A549 (cell line): ENCODE measurements at regions not wholly inside any gene's neighbourhood (a gene's known extent, or its start where the extent isn't known, plus 50 kb on each side); places are given as distances from the start of the nearest gene placed in this dataset.

Experiments
- ATAC-seq, 2 experiments: fragments of 200-7000 bp in 1 of 2; fragments of >200 bp in 1 of 2; cut with Nextera tagmentation in 1 of 2; cut with Tn5 transposase in 1 of 2; 3 replicates each; pipeline versions ENCODE4 v1.8.0 to v1.9.1; 2018 to 2020; ENCODE audit warnings: mild to moderate bottlenecking in 1 of 2, moderate library complexity in 1 of 2
- CTCF ChIA-PET: fragments of 300-600 bp; sonication (Branson Sonifier 250); formaldehyde crosslinking; extraction: SDS; loops from one replicate; lab custom pipeline; 2021; ENCODE audit warnings: antibody characterized with exemption, inconsistent platforms; lab: Yijun Ruan, JAX
- POLR2A ChIA-PET: fragments of 350-600 bp; formaldehyde crosslinking; extraction: SDS; loops from one replicate; lab custom pipeline; 2021; ENCODE audit warnings: antibody characterized with exemption, inconsistent platforms; lab: Yijun Ruan, JAX
- DNase-seq, 2 experiments: peaks; one replicate each; pipeline versions ENCODE4 v3.0.0 to v3.0.0-alpha.2; 2011 to 2016; ENCODE audit warnings: low read depth in 1 of 2, low spot score in 1 of 2
- FAIRE-seq: peaks from 2 replicates; lab custom pipeline; 2011; peaks lifted over from hg19 to GRCh38; lab: Jason Lieb, UNC
- H3K27ac ChIP-seq, 2 experiments: fragments of >200 bp; sonication (Bioruptor Twin); formaldehyde crosslinking; 3 replicates each; pipeline ENCODE4 v1.5.1; 2016 to 2017
- H3K4me1 ChIP-seq: fragments of >200 bp; sonication (Bioruptor Twin); formaldehyde crosslinking; 3 replicates; pipeline ENCODE4 v1.6.1; 2016
- H3K4me2 ChIP-seq: fragments of >200 bp; sonication (Bioruptor Twin); formaldehyde crosslinking; 3 replicates; pipeline ENCODE4 v1.6.1; 2016
- H3K4me3 ChIP-seq: fragments of >200 bp; sonication (Bioruptor Twin); formaldehyde crosslinking; 3 replicates; pipeline ENCODE4 v1.5.1; 2016
- H3K9me3 ChIP-seq: fragments of >200 bp; sonication (Bioruptor Twin); formaldehyde crosslinking; 3 replicates; pipeline ENCODE4 v1.6.1; 2016
- CBX2 ChIP-seq: fragments of 200-600 bp; sonication (generic); IDR thresholded peaks from 2 replicates; pipeline ENCODE4 v1.6.1; 2016; ENCODE audit warnings: low read depth, mild to moderate bottlenecking, borderline replicate concordance
- CHD4 ChIP-seq: fragments of 200-600 bp; sonication (generic); IDR thresholded peaks from 2 replicates; pipeline ENCODE4 v1.6.1; 2016; ENCODE audit warnings: antibody characterized with exemption, mild to moderate bottlenecking, borderline replicate concordance
- CTCF ChIP-seq: fragments of >200 bp; sonication (Bioruptor Twin); formaldehyde crosslinking; IDR thresholded peaks from 3 replicates; pipeline ENCODE4 v1.5.1; 2016
- EHF ChIP-seq: fragments of 250-450 bp; sonication (Bioruptor Pico); IDR thresholded peaks from 2 replicates; pipeline ENCODE4 v1.5.0; 2020; ENCODE audit warnings: mild to moderate bottlenecking
- EP300 ChIP-seq, 2 experiments: fragments of >200 bp; sonication (Bioruptor Twin); formaldehyde crosslinking; IDR thresholded peaks; 2 replicates in 1 of 2; 3 replicates in 1 of 2; pipeline ENCODE4 v1.6.1; 2016 to 2017
- FOSB ChIP-seq: fragments of 250-450 bp; sonication (Bioruptor Pico); IDR thresholded peaks from 2 replicates; pipeline ENCODE4 v1.5.0; 2020; ENCODE audit warnings: mild to moderate bottlenecking, moderate library complexity
- FOXS1 ChIP-seq: fragments of 250-450 bp; sonication (Bioruptor Pico); IDR thresholded peaks from 2 replicates; pipeline ENCODE4 v1.5.0; 2020; ENCODE audit warnings: mild to moderate bottlenecking, moderate library complexity
- HOXA7 ChIP-seq: fragments of 250-450 bp; sonication (Bioruptor Pico); IDR thresholded peaks from 2 replicates; pipeline ENCODE4 v1.5.0; 2020; ENCODE audit warnings: mild to moderate bottlenecking, moderate library complexity
- KDM1A ChIP-seq: fragments of 200-600 bp; sonication (generic); IDR thresholded peaks from 2 replicates; pipeline ENCODE4 v1.6.1; 2016; ENCODE audit warnings: low read depth, mild to moderate bottlenecking
- KDM5A ChIP-seq: fragments of 200-600 bp; sonication (generic); IDR thresholded peaks from 2 replicates; pipeline ENCODE4 v1.6.1; 2016; ENCODE audit warnings: antibody characterized with exemption, mild to moderate bottlenecking
- MAFK ChIP-seq: fragments of 450-650 bp; IDR thresholded peaks from 2 replicates; pipeline ENCODE4 v1.6.1; 2014; ENCODE audit not compliant: partially characterized antibody
- SMC3 ChIP-seq: fragments of >200 bp; sonication (Bioruptor Twin); formaldehyde crosslinking; IDR thresholded peaks from 3 replicates; pipeline ENCODE4 v1.6.1; 2018; ENCODE audit warnings: inconsistent platforms
- TFCP2L1 ChIP-seq: fragments of 250-450 bp; sonication (Bioruptor Pico); IDR thresholded peaks from 2 replicates; pipeline ENCODE4 v1.5.0; 2021; ENCODE audit warnings: mild to moderate bottlenecking
- ZFP36 ChIP-seq: fragments of 450-650 bp; IDR thresholded peaks from 2 replicates; pipeline ENCODE4 v1.6.1; 2014; ENCODE audit warnings: borderline replicate concordance; ENCODE audit not compliant: partially characterized antibody
- WGBS: methylation state at CpG from one replicate; pipeline ENCODE4 v1.1.6; 2017; ENCODE audit errors: missing lambda C conversion rate; 5-methylcytosine and 5-hydroxymethylcytosine counted together
- TF ChIP-seq, protein P1 (sequence below): fragments of 200-600 bp; sonication (generic); IDR thresholded peaks from 2 replicates; pipeline ENCODE4 v1.6.1; 2016; ENCODE audit warnings: antibody characterized with exemption, mild to moderate bottlenecking, moderate library complexity
- TF ChIP-seq, protein P2 (sequence below): IDR thresholded peaks from 2 replicates; pipeline ENCODE4 v1.6.1; 2012

DNA sequence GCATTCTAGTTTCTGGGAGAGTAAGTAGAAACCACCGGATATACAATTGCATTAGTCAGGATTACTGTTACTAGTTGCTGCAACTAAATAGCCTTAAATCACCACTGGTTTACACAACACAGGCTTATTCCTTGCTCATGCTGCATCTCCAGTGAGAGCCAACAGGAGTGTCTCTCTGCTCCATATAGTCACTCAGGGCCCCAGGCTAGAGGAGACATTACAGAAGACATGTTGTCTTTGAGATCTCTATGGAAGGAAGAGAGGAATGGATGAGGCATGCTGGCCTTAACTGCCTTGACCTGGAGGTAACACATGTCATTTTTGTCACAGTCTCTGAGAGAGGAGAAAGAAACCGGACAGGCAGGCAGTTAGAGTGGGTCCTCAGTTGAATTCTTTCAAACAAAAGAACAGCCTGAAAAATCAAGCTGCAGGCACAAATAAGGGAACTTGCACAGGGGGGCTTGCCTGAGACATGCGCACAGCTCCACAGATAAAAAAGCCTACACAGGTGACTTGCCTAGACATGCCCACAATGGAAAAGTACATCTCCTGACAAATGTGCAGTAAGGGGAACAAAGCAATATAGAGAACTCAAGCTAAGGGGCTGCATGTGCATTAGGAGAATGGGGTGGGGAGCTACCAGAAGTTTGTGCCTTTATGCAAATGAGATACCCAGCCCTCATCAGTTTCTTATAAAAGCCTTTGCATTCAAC is 348.0 kb downstream of the TYW1 start:
- Histone ChIP-seq H3K9me3 (peaks cover 10% of the 10 kb centered on the region), H3K4me3 (no peak overlapping the region), H3K4me1 (no peaks in the 10 kb centered on the region), H3K27ac (peak overlapping the region in 1 of 2 experiments; percentile 53; a peak in 3 of 6 replicates), H3K4me2 (no peak overlapping the region)
- no peak for TF ChIP-seq TFCP2L1 (CRISPR knock-in tag)
- TF ChIP-seq CBX2: no peak
- TF ChIP-seq ZFP36: peak; percentile 91
- TF ChIP-seq EHF: no peak
- no peak for TF ChIP-seq SMC3
- DNase-seq: no peak
- ChIA-PET CTCF (interaction anchor here (0.7 kb wide), 1 partner anchor 1386 kb away, joined by 3 read pairs; no protein-coding TSS in a partner anchor), POLR2A (no interaction called here)
- 70% methylated on average over 3 of the region's 3 CpGs for WGBS
- no peak for FAIRE-seq
- no peak for ATAC-seq

DNA sequence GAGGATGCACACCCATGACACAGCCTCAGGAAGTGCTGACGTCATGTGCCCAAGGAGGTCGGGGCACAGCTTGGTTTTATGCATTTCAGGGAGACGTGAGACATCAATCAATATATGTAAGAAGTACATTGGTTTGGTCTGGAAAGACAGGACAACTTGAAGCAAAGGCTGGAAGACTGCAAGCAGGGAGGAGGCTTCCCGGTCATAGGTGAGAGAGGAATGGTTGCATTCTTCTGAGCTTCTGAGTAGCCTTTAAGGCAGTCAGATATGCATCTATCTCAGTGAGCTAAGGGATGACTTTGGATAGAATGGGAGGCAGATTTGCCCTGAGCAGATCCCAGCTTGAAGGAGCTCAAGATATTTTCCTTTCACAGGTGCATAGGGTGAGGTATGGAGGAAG is 349.5 kb downstream of the TYW1 start:
- FAIRE-seq: no peak
- CTCF ChIA-PET: interaction anchor here (0.6 kb wide), 1 partner anchor 24 kb away, joined by 3 read pairs; no protein-coding TSS in a partner anchor
- no peak overlapping the region for H3K4me3 ChIP-seq
- 61% methylated on average over 4 of the region's 4 CpGs for WGBS
- ATAC-seq: no peak
- peaks cover 10% of the 10 kb centered on the region for H3K9me3 ChIP-seq
- POLR2A ChIA-PET: interaction anchor here (1.1 kb wide), 1 partner anchor 44 kb away, joined by 3 read pairs; no protein-coding TSS in a partner anchor
- DNase-seq: no peak
- no peak for TF ChIP-seq EP300 (IDR thresholded peaks at IDR 0.05)
- no peaks in the 10 kb centered on the region for H3K4me1 ChIP-seq
- H3K27ac ChIP-seq: no peak overlapping the region
- no peak overlapping the region for H3K4me2 ChIP-seq

DNA sequence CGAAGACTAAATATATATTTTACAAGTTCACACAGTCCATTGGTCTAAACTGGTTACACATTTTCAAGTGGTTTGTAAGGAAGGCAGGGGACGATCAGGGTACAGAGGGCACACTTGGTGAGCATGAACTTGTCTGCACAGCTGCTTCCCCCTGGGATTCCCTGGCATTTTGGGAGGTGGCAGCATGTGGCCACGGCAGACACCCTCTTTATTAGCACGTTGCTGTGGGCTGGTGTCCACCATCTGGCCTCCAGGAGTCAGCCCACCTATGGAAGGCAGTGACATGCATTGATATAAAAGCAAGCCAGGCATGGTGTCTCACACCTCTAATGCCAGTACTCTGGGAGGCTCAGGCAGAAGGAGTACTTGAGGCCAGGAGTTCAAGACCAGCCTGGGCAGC is 350.2 kb downstream of the TYW1 start:
- no peak for FAIRE-seq
- no peak overlapping the region for H3K4me2 ChIP-seq
- ATAC-seq: no peak; a peak in 1 of 6 replicates
- 69% methylated on average over 4 of the region's 4 CpGs for WGBS
- no peaks in the 10 kb centered on the region for H3K4me1 ChIP-seq
- TF ChIP-seq CHD4 (no peak), EP300 (IDR thresholded peaks at IDR 0.05) (no peak), CTCF (no peak), MAFK (no peak), CBX2 (no peak), KDM1A (no peak), FOSB (no peak), KDM5A (no peak), HOXA7 (CRISPR knock-in tag) (no peak), FOXS1 (no peak)
- TF ChIP-seq, protein P1, sequence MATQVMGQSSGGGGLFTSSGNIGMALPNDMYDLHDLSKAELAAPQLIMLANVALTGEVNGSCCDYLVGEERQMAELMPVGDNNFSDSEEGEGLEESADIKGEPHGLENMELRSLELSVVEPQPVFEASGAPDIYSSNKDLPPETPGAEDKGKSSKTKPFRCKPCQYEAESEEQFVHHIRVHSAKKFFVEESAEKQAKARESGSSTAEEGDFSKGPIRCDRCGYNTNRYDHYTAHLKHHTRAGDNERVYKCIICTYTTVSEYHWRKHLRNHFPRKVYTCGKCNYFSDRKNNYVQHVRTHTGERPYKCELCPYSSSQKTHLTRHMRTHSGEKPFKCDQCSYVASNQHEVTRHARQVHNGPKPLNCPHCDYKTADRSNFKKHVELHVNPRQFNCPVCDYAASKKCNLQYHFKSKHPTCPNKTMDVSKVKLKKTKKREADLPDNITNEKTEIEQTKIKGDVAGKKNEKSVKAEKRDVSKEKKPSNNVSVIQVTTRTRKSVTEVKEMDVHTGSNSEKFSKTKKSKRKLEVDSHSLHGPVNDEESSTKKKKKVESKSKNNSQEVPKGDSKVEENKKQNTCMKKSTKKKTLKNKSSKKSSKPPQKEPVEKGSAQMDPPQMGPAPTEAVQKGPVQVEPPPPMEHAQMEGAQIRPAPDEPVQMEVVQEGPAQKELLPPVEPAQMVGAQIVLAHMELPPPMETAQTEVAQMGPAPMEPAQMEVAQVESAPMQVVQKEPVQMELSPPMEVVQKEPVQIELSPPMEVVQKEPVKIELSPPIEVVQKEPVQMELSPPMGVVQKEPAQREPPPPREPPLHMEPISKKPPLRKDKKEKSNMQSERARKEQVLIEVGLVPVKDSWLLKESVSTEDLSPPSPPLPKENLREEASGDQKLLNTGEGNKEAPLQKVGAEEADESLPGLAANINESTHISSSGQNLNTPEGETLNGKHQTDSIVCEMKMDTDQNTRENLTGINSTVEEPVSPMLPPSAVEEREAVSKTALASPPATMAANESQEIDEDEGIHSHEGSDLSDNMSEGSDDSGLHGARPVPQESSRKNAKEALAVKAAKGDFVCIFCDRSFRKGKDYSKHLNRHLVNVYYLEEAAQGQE: no peak
- TF ChIP-seq, protein P2, sequence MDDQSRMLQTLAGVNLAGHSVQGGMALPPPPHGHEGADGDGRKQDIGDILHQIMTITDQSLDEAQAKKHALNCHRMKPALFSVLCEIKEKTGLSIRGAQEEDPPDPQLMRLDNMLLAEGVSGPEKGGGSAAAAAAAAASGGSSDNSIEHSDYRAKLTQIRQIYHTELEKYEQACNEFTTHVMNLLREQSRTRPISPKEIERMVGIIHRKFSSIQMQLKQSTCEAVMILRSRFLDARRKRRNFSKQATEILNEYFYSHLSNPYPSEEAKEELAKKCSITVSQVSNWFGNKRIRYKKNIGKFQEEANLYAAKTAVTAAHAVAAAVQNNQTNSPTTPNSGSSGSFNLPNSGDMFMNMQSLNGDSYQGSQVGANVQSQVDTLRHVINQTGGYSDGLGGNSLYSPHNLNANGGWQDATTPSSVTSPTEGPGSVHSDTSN: no peak
- TF ChIP-seq, all 56 proteins: peak for 0
- CTCF ChIA-PET: no interaction called here
- Histone ChIP-seq H3K9me3 (peaks cover 10% of the 10 kb centered on the region), H3K4me3 (no peak overlapping the region), H3K27ac (no peak overlapping the region)
- POLR2A ChIA-PET: no interaction called here
- DNase-seq: no peak
